Bronchial epithelial cell (primary cell): ENCODE measurements at regions not wholly inside any gene's neighbourhood (a gene's known extent, or its start where the extent isn't known, plus 50 kb on each side); places are given as distances from the start of the nearest gene placed in this dataset.
"Not testable (repeated sequence)": the region's sequence is repeated elsewhere in the genome, so short reads cannot be mapped to it uniquely, and the experiment has no call there.

ENCODE experiments used
- DNase-seq: peaks from one replicate; pipeline ENCODE4 v3.0.0-alpha.2; 2010; ENCODE audit warnings: low read depth
- FAIRE-seq: peaks from 2 replicates; lab custom pipeline; 2011; peaks lifted over from hg19 to GRCh38; lab: Jason Lieb, UNC
- H3K27me3 ChIP-seq: 2 replicates; pipeline ENCODE4 v1.5.1; 2011; ENCODE audit warnings: low read length; ENCODE audit not compliant: control insufficient read depth, insufficient read depth
- H3K36me3 ChIP-seq: 2 replicates; pipeline ENCODE4 v1.5.1; 2011; ENCODE audit warnings: low read length; ENCODE audit not compliant: control insufficient read depth, insufficient read depth
- H3K4me3 ChIP-seq: 2 replicates; pipeline ENCODE4 v1.5.1; 2011; ENCODE audit warnings: mild to moderate bottlenecking, low read depth, low read length, control low read depth
- CTCF ChIP-seq: IDR thresholded peaks from 2 replicates; pipeline ENCODE4 v1.5.1; 2011; ENCODE audit warnings: mild to moderate bottlenecking, moderate library complexity, low read length, control low read depth, inconsistent platforms; ENCODE audit not compliant: insufficient read depth, severe bottlenecking

- Histone ChIP-seq H3K4me3 (no peak overlapping the region), H3K27me3 (no peaks in the 10 kb centered on the region), H3K36me3 (no peaks in the 10 kb centered on the region)
- TF ChIP-seq CTCF, result no peak
- FAIRE-seq (peak; percentile 77), DNase-seq (peak; percentile 98)
These were observed 614.5 kb downstream of the PKHD1 start for GRCh38 chr6:51472745-51473487.

- FAIRE-seq, result no peak
- H3K4me3 ChIP-seq, result no peak overlapping the region
- no peaks in the 10 kb centered on the region for H3K27me3 ChIP-seq
- DNase-seq, result peak; percentile 79
- no peaks in the 10 kb centered on the region for H3K36me3 ChIP-seq
- TF ChIP-seq CTCF, result no peak
These were observed 613.1 kb downstream of the PKHD1 start for GRCh38 chr6:51474022-51474975.

GRCh38 chr6:51477711-51478311, 609.6 kb downstream of the PKHD1 start:
- no peaks in the 10 kb centered on the region for H3K36me3 ChIP-seq
- no peak for TF ChIP-seq CTCF
- DNase-seq (no peak), FAIRE-seq (no peak)
- H3K27me3 ChIP-seq, result no peaks in the 10 kb centered on the region
- no peak overlapping the region for H3K4me3 ChIP-seq

- Histone ChIP-seq H3K4me3 (no peak overlapping the region), H3K27me3 (no peaks in the 10 kb centered on the region), H3K36me3 (no peaks in the 10 kb centered on the region)
- DNase-seq (peak; percentile 17), FAIRE-seq (no peak)
- TF ChIP-seq CTCF, result no peak
These were observed 608.1 kb downstream of the PKHD1 start for GRCh38 chr6:51479296-51479695.

- no peaks in the 10 kb centered on the region for H3K36me3 ChIP-seq
- no peak overlapping the region for H3K4me3 ChIP-seq
- no peak for DNase-seq
- no peaks in the 10 kb centered on the region for H3K27me3 ChIP-seq
- no peak for TF ChIP-seq CTCF
- FAIRE-seq, result no peak
These were observed 607.4 kb downstream of the PKHD1 start for GRCh38 chr6:51480040-51480439.

- not testable (repeated sequence) for H3K27me3 ChIP-seq, FAIRE-seq, H3K4me3 ChIP-seq, H3K36me3 ChIP-seq, DNase-seq
These were observed 601.5 kb downstream of the PKHD1 start for GRCh38 chr6:51485869-51486268.
